NCI-H2227 (cell line): ENCODE measurements at regions not wholly inside any gene's neighbourhood (a gene's known extent, or its start where the extent isn't known, plus 50 kb on each side); places are given as distances from the start of the nearest gene placed in this dataset.

Experiments
- DNase-seq: peaks from one replicate; lab custom pipeline; 2025; ENCODE audit not compliant: unreplicated experiment; lab: John Stamatoyannopoulos, UW

GRCh38 chr11:43602670-43603069, 77.9 kb upstream of the HSD17B12 start:
- DNase-seq = no peak

DNA sequence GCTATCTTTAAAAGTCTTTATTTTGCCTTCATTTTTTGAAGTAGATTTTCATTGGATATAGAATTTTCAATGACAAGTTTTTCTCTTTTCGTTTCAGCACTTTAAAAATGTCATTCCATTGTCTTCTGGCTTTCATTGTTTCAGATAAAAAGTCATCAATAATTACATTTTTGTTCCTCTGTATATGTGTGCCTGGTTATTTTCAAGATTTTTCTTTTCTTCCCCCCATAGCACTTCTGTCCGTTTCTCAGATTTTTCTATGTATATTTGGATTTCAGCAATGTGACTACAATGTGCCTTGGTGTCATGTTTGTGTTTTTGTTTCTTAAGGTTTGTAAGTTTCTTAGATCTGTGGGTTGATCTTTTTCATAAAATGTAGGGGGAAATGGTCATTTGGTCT, 66.3 kb upstream of the HSD17B12 start:
- DNase-seq = no peak

- no peak for DNase-seq
Observed at GRCh38 chr11:43619863-43620505, 60.6 kb upstream of the HSD17B12 start.

DNA sequence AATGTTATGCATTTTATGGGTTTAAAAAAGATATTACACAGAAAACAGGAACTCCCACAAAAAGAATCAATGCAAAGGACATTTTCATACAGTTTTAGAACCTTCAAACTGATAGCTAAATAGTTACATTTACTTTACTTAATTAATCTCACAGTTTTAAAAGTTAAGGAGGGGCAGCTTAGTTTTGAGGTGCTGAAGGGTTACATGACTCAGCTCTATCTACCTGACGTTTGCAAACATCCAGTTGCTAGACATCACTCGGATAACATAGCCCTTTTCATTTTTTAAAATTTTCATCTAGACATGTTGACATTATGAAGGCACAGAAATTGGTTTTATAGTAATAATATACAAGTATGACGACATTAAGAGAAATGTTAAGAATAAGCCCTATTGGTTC, 53.7 kb upstream of the HSD17B12 start:
- no peak for DNase-seq
